NCI-H2227 (cell line): ENCODE measurements at regions not wholly inside any gene's neighbourhood (a gene's known extent, or its start where the extent isn't known, plus 50 kb on each side); places are given as distances from the start of the nearest gene placed in this dataset.
"Not testable (repeated sequence)": the region's sequence is repeated elsewhere in the genome, so short reads cannot be mapped to it uniquely, and the experiment has no call there.

Experiments used
- DNase-seq: peaks from one replicate; lab custom pipeline; 2025; ENCODE audit not compliant: unreplicated experiment; lab: John Stamatoyannopoulos, UW

- DNase-seq: no peak
Measured at GRCh38 chr7:42574685-42575084, 337.2 kb downstream of the C7orf25 start.

DNA sequence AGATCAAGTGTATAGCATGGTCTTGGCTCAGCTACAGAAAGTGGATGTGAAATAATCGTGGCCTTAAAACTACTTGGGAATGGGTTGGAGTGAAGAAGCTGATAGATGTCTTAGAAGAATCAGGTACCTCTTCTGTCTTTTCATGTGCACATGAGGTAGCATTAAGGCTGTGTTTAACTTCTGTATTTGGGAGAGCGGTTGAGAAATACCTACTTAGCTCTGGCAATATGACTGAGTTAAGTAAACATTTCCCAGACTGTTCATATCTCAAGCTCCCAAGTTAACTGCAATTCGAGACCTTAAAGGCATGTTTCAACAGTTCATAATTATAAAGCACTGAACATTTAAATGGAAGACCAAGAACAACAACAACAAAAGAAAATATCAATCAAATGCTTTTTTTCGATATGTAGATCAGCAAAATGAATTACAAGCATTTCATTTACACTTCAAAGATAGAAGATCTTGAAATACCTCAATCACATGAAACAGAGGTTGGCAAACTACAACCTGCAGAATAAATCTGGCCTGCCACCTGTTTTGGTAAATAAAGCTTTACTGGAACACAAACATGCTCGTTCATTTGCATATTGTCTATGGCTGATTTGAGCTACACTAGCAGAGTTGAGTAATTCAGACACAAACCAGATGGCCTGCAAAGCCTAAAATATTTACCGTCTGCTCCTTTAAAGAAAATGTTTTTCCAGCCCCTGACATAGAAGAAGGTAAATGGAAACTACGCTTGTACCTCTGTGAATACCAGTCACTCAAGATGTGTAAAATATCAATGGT is 337.1 kb upstream of the GLI3 start:
- DNase-seq: no peak

GRCh38 chr7:42572561-42572960 is 335.6 kb upstream of the GLI3 start:
- DNase-seq: no peak

DNA sequence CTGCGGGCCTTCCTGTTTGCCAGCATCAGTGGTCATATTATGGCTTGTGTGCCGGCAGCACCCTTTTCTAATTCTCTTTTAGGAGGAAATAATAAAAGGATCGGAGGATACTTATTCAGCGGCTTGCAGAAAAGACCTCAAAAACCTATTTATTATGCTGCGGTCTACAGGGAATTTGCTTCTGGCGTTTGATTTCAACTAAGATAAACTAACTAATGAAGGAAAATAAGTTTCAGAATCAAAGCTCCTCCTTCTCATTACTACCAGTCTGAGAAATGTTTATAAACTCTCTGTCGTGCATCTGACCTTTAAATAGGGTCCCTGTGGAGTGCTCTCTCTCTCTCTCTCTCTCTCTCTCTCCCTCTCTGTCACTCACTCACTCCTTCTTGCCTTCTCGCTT is 335.0 kb upstream of the GLI3 start:
- no peak for DNase-seq

GRCh38 chr7:42570944-42571343 is 333.9 kb upstream of the GLI3 start:
- DNase-seq: no peak

DNA sequence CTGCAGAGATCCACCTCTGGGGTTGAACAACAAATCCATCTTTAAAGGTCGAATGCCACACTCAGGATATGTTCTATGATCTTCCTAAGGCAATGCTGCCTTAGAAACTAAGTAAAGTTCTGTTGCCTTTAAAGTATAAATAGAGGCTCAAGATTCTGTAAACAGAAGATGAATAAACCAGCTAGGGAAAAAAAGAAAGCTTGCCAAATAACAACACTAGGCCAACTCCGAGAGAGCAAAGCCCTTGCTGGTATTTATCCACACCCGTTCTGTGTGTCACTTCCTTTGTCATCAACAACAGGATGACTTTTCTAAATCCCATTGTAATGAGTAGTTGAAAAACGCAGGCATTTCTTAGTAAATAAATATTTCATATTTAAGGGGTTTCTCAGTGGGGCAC is 330.0 kb upstream of the GLI3 start:
- no peak for DNase-seq

DNA sequence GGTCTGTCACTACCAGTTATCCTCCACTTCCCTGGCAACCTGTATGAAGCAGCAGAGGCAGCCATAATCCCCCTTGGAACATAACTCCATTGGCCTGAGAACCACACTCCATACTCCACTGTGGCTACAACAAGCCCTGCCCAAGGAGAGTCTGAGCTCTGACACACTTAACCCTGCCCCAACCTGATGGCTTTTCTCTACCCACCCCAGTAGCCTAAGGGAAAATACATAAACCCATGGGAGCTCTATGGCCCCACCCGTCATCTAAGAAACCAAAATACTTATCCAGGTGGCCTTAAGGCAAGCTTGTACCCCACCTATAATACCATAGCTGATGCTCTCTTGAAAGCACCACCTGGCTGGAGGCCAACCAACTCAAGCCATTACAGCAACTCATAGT is 324.8 kb upstream of the GLI3 start:
- DNase-seq: no peak

GRCh38 chr7:42560866-42561265 is 323.9 kb upstream of the GLI3 start:
- DNase-seq: no peak

GRCh38 chr7:42554932-42555331 is 317.9 kb upstream of the GLI3 start:
- DNase-seq: not testable (repeated sequence)

DNA sequence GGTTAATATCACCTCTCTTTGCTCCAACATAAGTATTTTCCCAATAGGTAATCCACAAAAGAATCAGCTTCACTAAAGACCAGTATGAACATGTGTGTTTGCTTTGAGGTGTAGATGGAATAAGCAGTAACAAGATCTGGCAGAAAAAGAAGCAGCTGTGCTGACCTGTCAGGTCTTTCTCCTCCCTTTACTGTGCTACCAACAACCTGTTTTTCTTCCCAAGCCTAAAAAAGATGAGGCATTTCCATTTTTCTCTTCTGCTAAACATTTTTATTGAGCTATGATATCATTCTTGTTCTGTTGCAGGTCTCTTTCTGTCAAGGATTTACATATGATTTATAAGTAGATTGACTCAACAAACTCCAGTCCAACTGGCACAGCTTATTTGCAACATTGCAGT is 315.2 kb upstream of the GLI3 start:
- DNase-seq: no peak

- DNase-seq: no peak
Measured at GRCh38 chr7:42550706-42551470, 313.9 kb upstream of the GLI3 start.

DNA sequence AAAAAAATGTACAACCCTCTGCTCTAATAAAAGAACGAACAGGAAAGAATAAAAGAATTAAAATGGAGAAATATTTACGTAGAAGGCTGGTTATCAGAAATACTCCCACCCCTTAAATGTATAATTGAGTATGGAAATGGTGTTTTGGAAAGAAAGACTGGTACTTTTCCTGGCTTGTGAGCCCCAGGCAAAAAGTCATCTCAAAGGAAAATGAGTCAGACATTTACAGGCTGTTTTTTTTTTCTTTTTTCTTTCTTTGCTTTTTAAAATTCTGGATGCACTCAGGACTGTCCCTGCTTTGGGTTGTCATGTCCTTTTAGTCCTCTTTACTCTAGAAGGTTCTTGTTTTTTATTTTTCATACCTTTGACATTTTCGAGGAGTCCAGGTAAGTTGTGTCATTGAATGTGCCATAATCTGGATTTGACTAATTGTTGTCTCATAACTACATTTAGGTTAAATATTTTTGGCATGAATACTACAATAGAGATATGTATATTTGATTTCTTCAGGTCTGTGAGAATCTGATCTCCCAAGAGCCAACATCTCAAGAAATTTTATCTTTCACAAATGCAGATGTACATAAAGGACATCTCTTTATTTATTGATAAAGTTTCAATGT is 313.0 kb upstream of the GLI3 start:
- no peak for DNase-seq

DNA sequence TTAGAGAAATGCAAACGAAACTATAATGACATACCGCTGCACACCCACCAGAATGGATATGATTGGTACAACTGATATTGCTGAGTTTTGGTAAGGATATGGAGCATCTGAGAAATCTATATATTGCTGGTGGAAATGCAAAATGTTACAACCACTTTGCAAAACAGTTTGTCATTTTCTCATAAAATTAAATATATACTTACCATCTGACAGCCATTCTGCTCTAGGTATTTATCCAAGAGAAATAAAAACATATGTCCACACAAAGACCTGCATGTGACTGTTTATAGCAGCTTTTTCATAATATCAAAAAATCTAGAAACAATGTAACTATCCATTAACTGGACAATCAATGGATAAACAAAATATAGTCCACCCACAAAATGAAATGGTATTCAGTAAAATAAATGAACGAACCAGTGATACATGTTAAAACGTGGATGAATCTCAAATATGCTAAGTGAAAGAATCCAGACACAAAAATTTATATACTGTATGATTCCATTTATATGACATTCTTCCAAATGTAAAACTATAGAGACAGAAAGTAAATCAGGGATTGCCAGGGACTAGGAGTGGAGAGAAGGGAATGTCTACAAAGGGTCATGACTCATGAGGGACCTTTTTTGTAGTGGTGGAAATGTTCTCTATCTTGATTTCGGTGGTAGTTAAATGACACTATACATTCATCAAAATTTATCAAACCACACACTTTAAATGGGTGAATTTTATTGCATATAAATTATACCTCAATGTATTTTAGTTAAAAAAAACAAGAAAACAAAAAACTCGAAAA is 312.0 kb upstream of the GLI3 start:
- no peak for DNase-seq

GRCh38 chr7:42545049-42545724 is 308.2 kb upstream of the GLI3 start:
- no peak for DNase-seq

GRCh38 chr7:42543953-42544352 is 306.9 kb upstream of the GLI3 start:
- no peak for DNase-seq

DNA sequence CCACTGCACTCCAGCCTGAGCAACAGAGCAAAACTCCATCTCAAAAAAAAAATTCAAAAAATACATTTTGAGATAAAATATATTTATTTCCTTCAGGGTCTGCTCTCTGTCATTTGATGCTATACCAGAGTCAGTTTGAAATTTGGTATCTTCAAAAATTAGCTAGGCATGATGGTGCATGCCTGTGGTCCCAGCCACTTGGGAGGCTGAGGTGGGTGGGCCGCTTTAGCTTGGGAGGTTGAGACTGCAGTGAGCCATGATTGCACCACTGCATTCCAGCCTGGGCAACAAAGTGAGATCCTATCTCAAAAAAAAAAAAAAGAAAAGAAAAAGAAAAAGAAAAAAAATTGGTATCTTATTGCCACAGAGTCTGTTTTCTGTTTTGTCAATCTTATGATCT is 305.4 kb upstream of the GLI3 start:
- not testable (repeated sequence) for DNase-seq

DNA sequence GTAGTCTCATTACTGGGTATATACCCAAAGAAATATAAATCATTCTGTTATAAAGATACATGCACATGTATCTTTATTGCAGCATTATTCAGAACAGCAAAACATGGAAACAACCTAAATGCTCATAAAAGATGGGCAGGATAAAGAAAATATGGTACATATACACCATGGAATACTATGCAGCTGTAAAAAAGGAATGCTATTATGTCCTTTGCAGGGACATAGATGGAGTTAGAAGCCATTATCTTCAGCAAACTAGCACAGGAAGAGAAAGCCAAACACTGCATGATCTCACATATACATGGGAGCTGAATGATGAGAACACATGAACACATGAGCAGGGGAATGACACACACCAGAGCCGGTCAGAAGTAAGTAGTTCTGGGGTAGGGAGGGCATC is 297.4 kb upstream of the GLI3 start:
- DNase-seq: no peak

DNA sequence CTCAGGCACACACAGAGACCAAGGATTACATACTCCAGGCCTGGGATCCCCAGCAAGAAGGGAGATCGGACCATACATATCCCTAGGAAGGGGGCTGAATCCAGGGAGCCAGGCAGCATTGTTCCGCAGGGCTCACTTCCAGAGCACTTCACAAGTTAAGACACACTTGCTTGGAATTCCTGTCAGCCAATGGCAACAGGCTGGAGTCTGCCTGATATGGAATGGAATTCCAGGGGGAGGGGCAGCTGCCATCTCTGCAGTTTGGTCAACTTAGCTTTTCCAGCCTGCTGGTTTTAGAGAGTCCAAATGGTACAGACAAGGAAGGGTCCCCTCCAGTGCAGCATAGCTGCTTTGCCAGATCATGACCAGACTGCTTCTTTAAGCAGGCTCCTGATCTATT is 290.0 kb upstream of the GLI3 start:
- DNase-seq: no peak

DNA sequence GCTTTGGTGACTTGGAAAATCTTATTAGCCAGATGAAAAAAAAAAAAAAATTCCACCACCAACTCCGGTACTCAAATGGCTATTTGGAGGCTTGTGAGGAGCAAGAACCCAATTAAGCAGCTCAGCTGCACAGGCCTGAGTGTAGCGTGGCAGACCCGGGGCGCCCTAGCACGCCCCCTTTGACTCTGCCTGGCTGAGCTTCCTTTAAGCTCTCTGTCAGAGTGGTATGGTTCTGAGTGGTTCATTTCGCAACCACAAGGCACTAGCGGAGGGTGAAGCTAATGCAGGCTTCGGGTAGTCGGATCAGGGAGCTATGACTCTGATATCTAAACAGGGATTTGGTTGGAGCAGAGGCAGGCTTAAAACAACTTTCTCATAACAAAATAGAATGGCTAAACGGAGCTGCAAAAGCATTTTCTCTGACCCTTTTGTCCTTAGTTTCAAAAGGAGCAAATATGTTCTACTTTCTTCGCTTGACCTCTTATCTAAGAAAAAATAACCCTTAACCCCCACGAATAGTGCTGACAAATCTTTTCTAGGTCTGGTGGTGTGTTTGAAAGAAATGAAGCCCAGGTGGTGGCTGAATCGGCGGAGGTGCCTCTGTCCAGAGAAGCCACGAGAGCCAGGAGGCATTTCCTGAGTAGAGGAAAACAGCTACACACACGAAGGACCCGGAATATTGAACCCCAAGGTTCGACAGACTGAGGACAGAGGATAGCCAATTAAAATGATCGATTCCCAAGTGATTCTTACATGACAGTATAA is 285.4 kb upstream of the GLI3 start:
- DNase-seq: no peak

DNA sequence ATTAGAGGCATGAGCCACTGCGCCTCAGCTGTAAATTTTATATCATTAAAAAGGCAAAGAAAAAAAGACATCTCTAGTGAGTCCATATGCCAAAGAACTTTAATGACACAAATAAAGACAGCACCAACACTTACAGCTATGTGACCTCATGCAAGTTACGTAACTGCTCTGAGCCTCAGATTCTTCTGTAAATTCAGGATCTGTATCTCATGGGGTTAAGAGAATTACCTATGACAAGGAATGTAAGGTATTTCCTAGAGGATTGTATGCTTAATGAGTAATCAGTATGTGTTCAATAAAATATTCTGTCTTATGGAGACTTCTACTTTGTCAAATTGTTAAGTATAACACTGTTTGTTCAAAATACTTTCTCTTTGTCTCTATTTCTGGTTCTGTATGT is 274.0 kb upstream of the GLI3 start:
- no peak for DNase-seq
